HEK293 (cell line): ENCODE measurements at regions not wholly inside any gene's neighbourhood (a gene's known extent, or its start where the extent isn't known, plus 50 kb on each side); places are given as distances from the start of the nearest gene placed in this dataset.

Source experiments
- REST ChIP-seq: fragments of 450-650 bp; formaldehyde crosslinking; IDR thresholded peaks from 2 replicates; pipeline ENCODE4 v1.5.1; 2016; ENCODE audit warnings: missing biosample characterization, missing genetic modification characterization
- TRIM28 ChIP-seq: IDR thresholded peaks from 2 replicates; pipeline ENCODE4 v1.6.1; 2011; ENCODE audit warnings: low read length, control low read depth, borderline replicate concordance
- ZNF169 ChIP-seq: fragments of 450-650 bp; formaldehyde crosslinking; IDR thresholded peaks from 2 replicates; pipeline ENCODE4 v1.5.1; 2016; ENCODE audit warnings: missing biosample characterization, missing genetic modification characterization
- ZNF274 ChIP-seq, 2 experiments: fragments of 200-500 bp in 1 of 2; fragments of 450-650 bp in 1 of 2; sonication (Bioruptor generic) in 1 of 2; formaldehyde crosslinking in 1 of 2; IDR thresholded peaks; 2 replicates each; pipeline versions ENCODE4 v1.5.1 to v1.6.1; 2014 to 2016; ENCODE audit warnings: borderline replicate concordance in 1 of 2, inconsistent platforms in 1 of 2, low read length in 1 of 2, missing biosample characterization in 1 of 2, missing genetic modification characterization in 1 of 2
- TF ChIP-seq, protein P1 (sequence below): fragments of 450-650 bp; formaldehyde crosslinking; IDR thresholded peaks from 2 replicates; pipeline ENCODE4 v1.5.1; 2016; ENCODE audit warnings: missing biosample characterization, missing genetic modification characterization
- TF ChIP-seq, protein P2 (sequence below): fragments of 450-650 bp; formaldehyde crosslinking; IDR thresholded peaks from 2 replicates; pipeline ENCODE4 v1.5.1; 2016; ENCODE audit warnings: missing biosample characterization, missing genetic modification characterization

DNA sequence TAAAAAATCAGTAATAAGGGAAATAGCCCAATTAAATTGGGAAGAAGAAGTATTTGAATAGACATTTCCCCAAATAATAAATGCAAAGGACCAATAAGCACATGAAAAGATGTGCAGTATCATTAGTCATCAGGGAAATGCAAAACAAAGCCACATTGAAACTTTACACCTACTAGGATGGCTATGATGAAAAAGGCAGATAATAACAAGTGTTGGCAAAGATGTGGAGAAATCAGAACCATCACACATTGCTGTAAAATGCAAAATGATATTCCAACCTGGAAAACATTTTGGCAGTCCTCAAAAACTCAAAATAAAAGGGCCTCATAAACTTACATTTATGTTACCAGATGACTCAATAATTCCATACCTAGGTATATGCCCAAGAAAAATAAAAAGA, 131.1 kb upstream of the G2E3 start:
- TF ChIP-seq, protein P1, sequence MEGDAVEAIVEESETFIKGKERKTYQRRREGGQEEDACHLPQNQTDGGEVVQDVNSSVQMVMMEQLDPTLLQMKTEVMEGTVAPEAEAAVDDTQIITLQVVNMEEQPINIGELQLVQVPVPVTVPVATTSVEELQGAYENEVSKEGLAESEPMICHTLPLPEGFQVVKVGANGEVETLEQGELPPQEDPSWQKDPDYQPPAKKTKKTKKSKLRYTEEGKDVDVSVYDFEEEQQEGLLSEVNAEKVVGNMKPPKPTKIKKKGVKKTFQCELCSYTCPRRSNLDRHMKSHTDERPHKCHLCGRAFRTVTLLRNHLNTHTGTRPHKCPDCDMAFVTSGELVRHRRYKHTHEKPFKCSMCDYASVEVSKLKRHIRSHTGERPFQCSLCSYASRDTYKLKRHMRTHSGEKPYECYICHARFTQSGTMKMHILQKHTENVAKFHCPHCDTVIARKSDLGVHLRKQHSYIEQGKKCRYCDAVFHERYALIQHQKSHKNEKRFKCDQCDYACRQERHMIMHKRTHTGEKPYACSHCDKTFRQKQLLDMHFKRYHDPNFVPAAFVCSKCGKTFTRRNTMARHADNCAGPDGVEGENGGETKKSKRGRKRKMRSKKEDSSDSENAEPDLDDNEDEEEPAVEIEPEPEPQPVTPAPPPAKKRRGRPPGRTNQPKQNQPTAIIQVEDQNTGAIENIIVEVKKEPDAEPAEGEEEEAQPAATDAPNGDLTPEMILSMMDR: no peak
- TF ChIP-seq REST (no peak), ZNF274 (IDR thresholded peaks at IDR 0.05; ENCODE audit: low read length) (no peak), ZNF274 (tag by site-specific recombination; IDR thresholded peaks at IDR 0.05; ENCODE audit: borderline replicate concordance) (no peak), TRIM28 (no peak), ZNF169 (no peak)
- TF ChIP-seq, protein P2, sequence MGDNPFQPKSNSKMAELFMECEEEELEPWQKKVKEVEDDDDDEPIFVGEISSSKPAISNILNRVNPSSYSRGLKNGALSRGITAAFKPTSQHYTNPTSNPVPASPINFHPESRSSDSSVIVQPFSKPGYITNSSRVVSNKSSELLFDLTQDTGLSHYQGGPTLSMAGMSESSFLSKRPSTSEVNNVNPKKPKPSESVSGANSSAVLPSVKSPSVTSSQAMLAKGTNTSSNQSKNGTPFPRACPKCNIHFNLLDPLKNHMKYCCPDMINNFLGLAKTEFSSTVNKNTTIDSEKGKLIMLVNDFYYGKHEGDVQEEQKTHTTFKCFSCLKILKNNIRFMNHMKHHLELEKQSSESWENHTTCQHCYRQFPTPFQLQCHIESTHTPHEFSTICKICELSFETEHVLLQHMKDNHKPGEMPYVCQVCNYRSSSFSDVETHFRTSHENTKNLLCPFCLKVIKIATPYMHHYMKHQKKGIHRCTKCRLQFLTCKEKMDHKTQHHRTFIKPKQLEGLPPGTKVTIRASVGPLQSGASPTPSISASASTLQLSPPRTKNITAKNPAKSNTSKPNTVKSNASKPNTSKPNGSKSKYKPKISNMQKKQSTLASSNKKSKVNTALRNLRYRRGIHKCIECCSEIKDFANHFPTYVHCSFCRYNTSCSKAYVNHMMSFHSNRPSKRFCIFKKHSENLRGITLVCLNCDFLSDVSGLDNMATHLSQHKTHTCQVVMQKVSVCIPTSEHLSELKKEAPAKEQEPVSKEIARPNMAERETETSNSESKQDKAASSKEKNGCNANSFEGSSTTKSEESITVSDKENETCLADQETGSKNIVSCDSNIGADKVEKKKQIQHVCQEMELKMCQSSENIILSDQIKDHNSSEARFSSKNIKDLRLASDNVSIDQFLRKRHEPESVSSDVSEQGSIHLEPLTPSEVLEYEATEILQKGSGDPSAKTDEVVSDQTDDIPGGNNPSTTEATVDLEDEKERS (tag by site-specific recombination): no peak
